Posterior vena cava (tissue), 2 donors: ENCODE measurements at regions not wholly inside any gene's neighbourhood (a gene's known extent, or its start where the extent isn't known, plus 50 kb on each side); places are given as distances from the start of the nearest gene placed in this dataset.
"Not testable (repeated sequence)": the region's sequence is repeated elsewhere in the genome, so short reads cannot be mapped to it uniquely, and the experiment has no call there.

Experiments used
- DNase-seq: peaks from one replicate; pipeline ENCODE4 v3.0.0-alpha.2; 2020; ENCODE audit warnings: low spot score
- intact Hi-C, 2 donors: fragments of 100-400 bp; cut with DNase I; formaldehyde crosslinking; loops; one replicate each; pipeline versions ENCODE4 v1.14.1 to v1.14.2; 2022 to 2023
- donor health status: DM: yes; HTN: yes; CAD: no.
- donor health status: DM: yes; HTN: yes; CAD: no.

GRCh38 chr5:51556833-51557232 is 173.6 kb downstream of the ISL1 start:
- no peak for DNase-seq
- intact Hi-C loops = no loop called here

GRCh38 chr5:51558682-51559081 is 175.4 kb downstream of the ISL1 start:
- intact Hi-C loops = no loop called here
- no peak for DNase-seq

- intact Hi-C loops = no loop called here
- no peak for DNase-seq
Observed at GRCh38 chr5:51559339-51559738, 176.1 kb downstream of the ISL1 start.

- intact Hi-C loops = no loop called here
- no peak for DNase-seq
Observed at GRCh38 chr5:51559921-51560658, 176.8 kb downstream of the ISL1 start.

- no peak for DNase-seq
- intact Hi-C loops = no loop called here
Observed at GRCh38 chr5:51566953-51567352, 183.7 kb downstream of the ISL1 start.

GRCh38 chr5:51567636-51568035 is 184.4 kb downstream of the ISL1 start:
- no peak for DNase-seq
- intact Hi-C loops = no loop called here

- DNase-seq = no peak
- intact Hi-C loops = no loop called here
Observed at GRCh38 chr5:51573835-51574234, 190.6 kb downstream of the ISL1 start.

- intact Hi-C loops = no loop called here
- DNase-seq = no peak
Observed at GRCh38 chr5:51582871-51583394, 199.7 kb downstream of the ISL1 start.

GRCh38 chr5:51598026-51598425 is 214.8 kb downstream of the ISL1 start:
- DNase-seq = no peak
- intact Hi-C loops = no loop called here

GRCh38 chr5:51599587-51599986 is 216.3 kb downstream of the ISL1 start:
- DNase-seq = no peak
- intact Hi-C loops = no loop called here

- DNase-seq = no peak
- intact Hi-C loops = no loop called here
Observed at GRCh38 chr5:51604324-51604723, 221.1 kb downstream of the ISL1 start.

GRCh38 chr5:51606921-51607320 is 223.7 kb downstream of the ISL1 start:
- intact Hi-C loops = no loop called here
- DNase-seq = no peak

- intact Hi-C loops = no loop called here
- no peak for DNase-seq
Observed at GRCh38 chr5:51618234-51618633, 235.0 kb downstream of the ISL1 start.

- no peak for DNase-seq
- intact Hi-C loops = no loop called here
Observed at GRCh38 chr5:51621156-51621555, 237.9 kb downstream of the ISL1 start.

GRCh38 chr5:51622161-51622790 is 239.0 kb downstream of the ISL1 start:
- intact Hi-C loops = no loop called here
- no peak for DNase-seq

GRCh38 chr5:51625224-51625968 is 242.1 kb downstream of the ISL1 start:
- DNase-seq = no peak
- intact Hi-C loops = no loop called here

GRCh38 chr5:51632027-51632426 is 248.8 kb downstream of the ISL1 start:
- no peak for DNase-seq

GRCh38 chr5:51632793-51633192 is 249.5 kb downstream of the ISL1 start:
- intact Hi-C loops = no loop called here
- no peak for DNase-seq

More at GRCh38 chr5:51632027-51632426, 248.8 kb downstream of the ISL1 start:
- intact Hi-C loops = no loop called here

- intact Hi-C loops = not testable (repeated sequence)
- peak; percentile 63 for DNase-seq
Observed at GRCh38 chr5:51636973-51637372, 253.7 kb downstream of the ISL1 start.

- intact Hi-C loops = no loop called here
- no peak for DNase-seq
Observed at GRCh38 chr5:51644976-51645375, 261.7 kb downstream of the ISL1 start.
